PC-9 (cell line): ENCODE measurements at regions not wholly inside any gene's neighbourhood (a gene's known extent, or its start where the extent isn't known, plus 50 kb on each side); places are given as distances from the start of the nearest gene placed in this dataset.
"Not testable (repeated sequence)": the region's sequence is repeated elsewhere in the genome, so short reads cannot be mapped to it uniquely, and the experiment has no call there.

ENCODE experiments used
- BruUV-seq: library from RNA; stranded (reverse); fragments of 400-500 nt; replicated peaks from 2 replicates; lab custom pipeline; 2021; lab: Mats Ljungman, UMichigan
- CTCF ChIA-PET: fragments of 300-600 bp; sonication (Branson Sonifier 250); formaldehyde crosslinking; loops from one replicate; lab custom pipeline; 2022; ENCODE audit warnings: antibody characterized with exemption; lab: Charles Lee
- POLR2A ChIA-PET: fragments of 300-600 bp; sonication (Branson Sonifier 250); formaldehyde crosslinking; loops from one replicate; lab custom pipeline; 2022; ENCODE audit warnings: antibody characterized with exemption; ENCODE audit not compliant: unreplicated experiment; lab: Charles Lee
- DNase-seq, 2 experiments: peaks; one replicate each; pipeline versions ENCODE4 v3.0.0 to v3.0.0-alpha.2; 2015 to 2022; ENCODE audit warnings: mixed read lengths in 1 of 2
- H2AFZ ChIP-seq: fragments of 200-600 bp; sonication (generic); 2 replicates; pipeline ENCODE4 v1.8.1; 2017; ENCODE audit warnings: antibody characterized with exemption
- H3F3A ChIP-seq: fragments of 200-600 bp; sonication (generic); 2 replicates; pipeline ENCODE4 v1.8.1; 2017; ENCODE audit warnings: antibody characterized with exemption, mild to moderate bottlenecking, low read depth; ENCODE audit not compliant: insufficient read depth
- H3K27ac ChIP-seq: fragments of 200-600 bp; sonication (generic); 2 replicates; pipeline ENCODE4 v1.6.1; 2016; ENCODE audit warnings: mixed run types
- H3K27me3 ChIP-seq: fragments of 200-600 bp; sonication (generic); 2 replicates; pipeline ENCODE4 v1.6.1; 2016; ENCODE audit warnings: low read depth, mixed run types; ENCODE audit not compliant: insufficient read depth
- H3K36me3 ChIP-seq: fragments of 200-600 bp; sonication (generic); 2 replicates; pipeline ENCODE4 v1.6.1; 2016; ENCODE audit warnings: low read depth, mixed run types
- H3K4me1 ChIP-seq: fragments of 200-600 bp; sonication (generic); replicated peaks from 2 replicates; pipeline ENCODE4 v1.6.1; 2016; ENCODE audit warnings: mixed run types; ENCODE audit not compliant: insufficient read depth
- H3K4me2 ChIP-seq: fragments of 200-600 bp; sonication (generic); 2 replicates; pipeline ENCODE4 v1.6.1; 2017; ENCODE audit warnings: mixed run types
- H3K4me3 ChIP-seq: fragments of 200-600 bp; sonication (generic); 2 replicates; pipeline ENCODE4 v1.6.1; 2016; ENCODE audit warnings: mixed run types
- H3K79me2 ChIP-seq: fragments of 200-600 bp; sonication (generic); 2 replicates; pipeline ENCODE4 v1.6.1; 2017; ENCODE audit warnings: low read depth, mixed run types
- H3K9me2 ChIP-seq: fragments of 200-600 bp; sonication (generic); 2 replicates; pipeline ENCODE4 v1.8.1; 2017; ENCODE audit warnings: mild to moderate bottlenecking; ENCODE audit not compliant: insufficient read depth
- H3K9me3 ChIP-seq: fragments of 200-600 bp; sonication (generic); 2 replicates; pipeline ENCODE4 v1.8.1; 2016; ENCODE audit warnings: low read depth; ENCODE audit not compliant: insufficient read depth
- H4K20me1 ChIP-seq: fragments of 200-600 bp; sonication (generic); 2 replicates; pipeline ENCODE4 v1.8.1; 2017; ENCODE audit not compliant: insufficient read depth
- CTCF ChIP-seq: fragments of 200-600 bp; sonication (generic); conservative IDR thresholded peaks from 2 replicates; pipeline ENCODE4 v1.6.1; 2017; ENCODE audit warnings: mixed run types, antibody characterized with exemption, mild to moderate bottlenecking, moderate library complexity
- EZH2 ChIP-seq: fragments of 200-600 bp; sonication (generic); IDR thresholded peaks from 2 replicates; pipeline ENCODE4 v1.8.0; 2017; ENCODE audit warnings: antibody characterized with exemption, low read depth
- intact Hi-C: fragments of 100-400 bp; cut with micrococcal nuclease; formaldehyde crosslinking; loops from one replicate; pipeline ENCODE4 v1.10.0; 2022; ENCODE audit not compliant: unreplicated experiment

- H3K27me3 ChIP-seq = no peaks in the 10 kb centered on the region
- no peaks in the 10 kb centered on the region for H3F3A ChIP-seq
- no peaks in the 10 kb centered on the region for H3K79me2 ChIP-seq
- H4K20me1 ChIP-seq = no peaks in the 10 kb centered on the region
- no peak overlapping the region for H3K4me2 ChIP-seq
- H3K4me3 ChIP-seq = no peak overlapping the region
- no TSS peak for BruUV-seq
- ChIA-PET CTCF (no interaction called here), POLR2A (no interaction called here)
- intact Hi-C loops = no loop called here
- no peak for TF ChIP-seq CTCF
- no peak for TF ChIP-seq EZH2
- no peaks in the 10 kb centered on the region; the same call in 1 of the 2 replicates for H3K9me3 ChIP-seq
- H2AFZ ChIP-seq = no peak overlapping the region; the same call in 1 of the 2 replicates
- no peak overlapping the region for H3K27ac ChIP-seq
- no peaks in the 10 kb centered on the region for H3K4me1 ChIP-seq
- no peaks in the 10 kb centered on the region for H3K36me3 ChIP-seq
- H3K9me2 ChIP-seq = no peaks in the 10 kb centered on the region
- no peak for DNase-seq
Observed at GRCh38 chr3:29026959-29027358, 253.9 kb upstream of the RBMS3 start.

GRCh38 chr3:29031175-29031574 lies 249.7 kb upstream of the RBMS3 start:
- H3K4me2 ChIP-seq, H3K36me3 ChIP-seq, intact Hi-C loops, H3K4me3 ChIP-seq, H3K9me3 ChIP-seq, H3K27ac ChIP-seq, BruUV-seq, H2AFZ ChIP-seq, H3K4me1 ChIP-seq, H3K79me2 ChIP-seq, H3K9me2 ChIP-seq, CTCF ChIA-PET, H3F3A ChIP-seq, DNase-seq, H3K27me3 ChIP-seq, POLR2A ChIA-PET, H4K20me1 ChIP-seq: not testable (repeated sequence)

- no peak for DNase-seq
- CTCF ChIA-PET = no interaction called here
- no peaks in the 10 kb centered on the region for H4K20me1 ChIP-seq
Observed at GRCh38 chr3:29033511-29033910, 247.4 kb upstream of the RBMS3 start.

More at GRCh38 chr3:29033511-29033910, 247.4 kb upstream of the RBMS3 start:
- H2AFZ ChIP-seq = no peak overlapping the region
- H3K27ac ChIP-seq = no peak overlapping the region
- POLR2A ChIA-PET = no interaction called here
- H3K4me3 ChIP-seq = no peak overlapping the region
- intact Hi-C loops = no loop called here
- no peaks in the 10 kb centered on the region for H3K9me2 ChIP-seq
- no TSS peak for BruUV-seq
- H3F3A ChIP-seq = no peaks in the 10 kb centered on the region
- no peaks in the 10 kb centered on the region for H3K4me1 ChIP-seq
- 0 out of 2 replicates have a peak, but pooled peaks cover 3% of the 10 kb centered on the region for H3K9me3 ChIP-seq
- no peaks in the 10 kb centered on the region for H3K36me3 ChIP-seq
- H3K27me3 ChIP-seq = no peaks in the 10 kb centered on the region
- no peaks in the 10 kb centered on the region for H3K79me2 ChIP-seq
- no peak for TF ChIP-seq EZH2
- TF ChIP-seq CTCF = no peak
- no peak overlapping the region for H3K4me2 ChIP-seq
